Loucy (cell line): ENCODE measurements at regions not wholly inside any gene's neighbourhood (a gene's known extent, or its start where the extent isn't known, plus 50 kb on each side); places are given as distances from the start of the nearest gene placed in this dataset.

Experiments
- H2AFZ ChIP-seq: fragments of 200-600 bp; sonication (generic); 2 replicates; pipeline ENCODE4 v1.6.0; 2016; ENCODE audit warnings: antibody characterized with exemption, mild to moderate bottlenecking, low read length, moderate library complexity
- H3F3A ChIP-seq: fragments of 200-600 bp; 2 replicates; pipeline ENCODE4 v1.6.0; 2016; ENCODE audit warnings: antibody characterized with exemption, low read depth, mild to moderate bottlenecking
- H3K27me3 ChIP-seq: fragments of 200-600 bp; sonication (generic); 2 replicates; pipeline ENCODE4 v1.6.1; 2014; ENCODE audit warnings: low read length, mild to moderate bottlenecking; ENCODE audit not compliant: insufficient read depth, poor library complexity, severe bottlenecking
- H3K36me3 ChIP-seq: fragments of 200-600 bp; sonication (generic); 2 replicates; pipeline ENCODE4 v1.6.1; 2016; ENCODE audit warnings: low read length; ENCODE audit not compliant: insufficient read depth
- H3K4me1 ChIP-seq: fragments of 200-600 bp; sonication (generic); 2 replicates; pipeline ENCODE4 v1.5.1; 2014; ENCODE audit warnings: low read length, mild to moderate bottlenecking; ENCODE audit not compliant: insufficient read depth, poor library complexity, severe bottlenecking
- H3K4me2 ChIP-seq: fragments of 200-600 bp; sonication (generic); 2 replicates; pipeline ENCODE4 v1.6.0; 2014; ENCODE audit warnings: antibody characterized with exemption, low read length, low read depth, mild to moderate bottlenecking; ENCODE audit not compliant: poor library complexity, severe bottlenecking
- H3K4me3 ChIP-seq: fragments of 200-600 bp; sonication (generic); 2 replicates; pipeline ENCODE4 v1.5.1; 2014; ENCODE audit warnings: low read length, mild to moderate bottlenecking, mixed read lengths; ENCODE audit not compliant: poor library complexity, severe bottlenecking
- H3K79me2 ChIP-seq: fragments of 200-600 bp; sonication (generic); 2 replicates; pipeline ENCODE4 v1.6.1; 2014; ENCODE audit warnings: low read length; ENCODE audit not compliant: insufficient read depth
- H3K9ac ChIP-seq: fragments of 200-600 bp; sonication (generic); 2 replicates; pipeline ENCODE4 v1.6.0; 2014; ENCODE audit warnings: mild to moderate bottlenecking, low read depth, low read length, moderate library complexity; ENCODE audit not compliant: poor library complexity, severe bottlenecking
- H3K9me2 ChIP-seq: fragments of 200-600 bp; sonication (generic); replicated peaks from 2 replicates; pipeline ENCODE4 v1.6.1; 2016; ENCODE audit warnings: low read depth, low read length, mixed read lengths
- H3K9me3 ChIP-seq: fragments of 200-600 bp; sonication (generic); 2 replicates; pipeline ENCODE4 v1.6.1; 2014; ENCODE audit warnings: mild to moderate bottlenecking, antibody characterized with exemption, low read length, low read depth; ENCODE audit not compliant: insufficient read depth
- H4K20me1 ChIP-seq: fragments of 200-600 bp; sonication (generic); 2 replicates; pipeline ENCODE4 v1.6.0; 2014; ENCODE audit warnings: antibody characterized with exemption, low read length, mild to moderate bottlenecking; ENCODE audit not compliant: insufficient read depth, poor library complexity, severe bottlenecking
- EZH2phosphoT487 ChIP-seq: fragments of 200-600 bp; IDR thresholded peaks from 2 replicates; pipeline ENCODE4 v1.6.1; 2018; ENCODE audit warnings: antibody characterized with exemption, mild to moderate bottlenecking, moderate library complexity, borderline replicate concordance
- TF ChIP-seq, protein P1 (sequence below): fragments of 200-600 bp; sonication (generic); conservative IDR thresholded peaks from 2 replicates; pipeline ENCODE4 v1.5.1; 2014; ENCODE audit warnings: mild to moderate bottlenecking, antibody characterized with exemption, low read length

DNA sequence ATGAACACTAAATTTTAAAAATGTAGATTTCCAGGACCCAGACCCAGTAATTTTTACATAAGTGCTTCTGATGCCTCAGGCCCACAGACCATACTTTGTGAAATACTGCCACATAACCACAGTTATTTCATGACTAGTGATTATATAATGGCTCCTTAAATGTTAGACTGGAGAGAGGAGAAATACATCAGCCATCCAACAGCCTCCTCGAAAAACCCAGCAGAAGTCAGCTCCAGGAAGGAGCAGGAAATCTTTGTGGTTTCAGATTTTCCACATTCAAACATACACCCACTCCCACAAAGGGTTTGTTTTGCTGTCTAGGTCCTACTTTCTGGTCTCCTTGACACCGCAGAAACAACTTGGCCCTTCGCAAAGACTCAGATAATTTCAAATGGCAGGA is 455.2 kb downstream of the DTWD2 start:
- H2AFZ ChIP-seq: no peak overlapping the region
- no peak overlapping the region for H3K4me3 ChIP-seq
- TF ChIP-seq, protein P1, sequence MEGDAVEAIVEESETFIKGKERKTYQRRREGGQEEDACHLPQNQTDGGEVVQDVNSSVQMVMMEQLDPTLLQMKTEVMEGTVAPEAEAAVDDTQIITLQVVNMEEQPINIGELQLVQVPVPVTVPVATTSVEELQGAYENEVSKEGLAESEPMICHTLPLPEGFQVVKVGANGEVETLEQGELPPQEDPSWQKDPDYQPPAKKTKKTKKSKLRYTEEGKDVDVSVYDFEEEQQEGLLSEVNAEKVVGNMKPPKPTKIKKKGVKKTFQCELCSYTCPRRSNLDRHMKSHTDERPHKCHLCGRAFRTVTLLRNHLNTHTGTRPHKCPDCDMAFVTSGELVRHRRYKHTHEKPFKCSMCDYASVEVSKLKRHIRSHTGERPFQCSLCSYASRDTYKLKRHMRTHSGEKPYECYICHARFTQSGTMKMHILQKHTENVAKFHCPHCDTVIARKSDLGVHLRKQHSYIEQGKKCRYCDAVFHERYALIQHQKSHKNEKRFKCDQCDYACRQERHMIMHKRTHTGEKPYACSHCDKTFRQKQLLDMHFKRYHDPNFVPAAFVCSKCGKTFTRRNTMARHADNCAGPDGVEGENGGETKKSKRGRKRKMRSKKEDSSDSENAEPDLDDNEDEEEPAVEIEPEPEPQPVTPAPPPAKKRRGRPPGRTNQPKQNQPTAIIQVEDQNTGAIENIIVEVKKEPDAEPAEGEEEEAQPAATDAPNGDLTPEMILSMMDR: no peak
- TF ChIP-seq EZH2phosphoT487: no peak
- H3K4me2 ChIP-seq: no peak overlapping the region
- no peaks in the 10 kb centered on the region for H3K9me3 ChIP-seq
- no peaks in the 10 kb centered on the region for H3K79me2 ChIP-seq
- no peaks in the 10 kb centered on the region for H3K36me3 ChIP-seq
- no peaks in the 10 kb centered on the region for H4K20me1 ChIP-seq
- no peaks in the 10 kb centered on the region for H3K9me2 ChIP-seq
- no peaks in the 10 kb centered on the region for H3K4me1 ChIP-seq
- no peak overlapping the region for H3K9ac ChIP-seq
- H3F3A ChIP-seq: no peaks in the 10 kb centered on the region
- no peaks in the 10 kb centered on the region for H3K27me3 ChIP-seq

DNA sequence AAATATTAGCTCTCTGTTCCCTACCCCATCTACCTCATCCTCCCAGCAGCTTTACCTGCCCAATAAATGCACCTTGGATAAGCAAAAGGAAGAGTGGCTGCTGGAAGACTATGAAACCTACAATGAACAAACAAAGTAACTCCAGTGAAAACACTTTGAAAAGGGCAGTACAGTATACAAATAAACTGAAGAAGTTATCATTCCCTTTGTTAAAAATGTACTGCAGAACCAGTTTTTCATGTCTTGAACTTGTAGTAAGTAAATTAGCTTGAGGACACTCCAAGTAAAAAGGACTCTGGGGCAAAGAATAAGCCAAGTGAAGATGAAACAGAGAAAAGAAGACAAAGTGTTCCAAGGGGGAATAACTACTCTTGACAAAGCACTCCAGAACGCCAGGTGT is 457.1 kb downstream of the DTWD2 start:
- no peak overlapping the region for H2AFZ ChIP-seq
- no peak overlapping the region for H3K4me2 ChIP-seq

DNA sequence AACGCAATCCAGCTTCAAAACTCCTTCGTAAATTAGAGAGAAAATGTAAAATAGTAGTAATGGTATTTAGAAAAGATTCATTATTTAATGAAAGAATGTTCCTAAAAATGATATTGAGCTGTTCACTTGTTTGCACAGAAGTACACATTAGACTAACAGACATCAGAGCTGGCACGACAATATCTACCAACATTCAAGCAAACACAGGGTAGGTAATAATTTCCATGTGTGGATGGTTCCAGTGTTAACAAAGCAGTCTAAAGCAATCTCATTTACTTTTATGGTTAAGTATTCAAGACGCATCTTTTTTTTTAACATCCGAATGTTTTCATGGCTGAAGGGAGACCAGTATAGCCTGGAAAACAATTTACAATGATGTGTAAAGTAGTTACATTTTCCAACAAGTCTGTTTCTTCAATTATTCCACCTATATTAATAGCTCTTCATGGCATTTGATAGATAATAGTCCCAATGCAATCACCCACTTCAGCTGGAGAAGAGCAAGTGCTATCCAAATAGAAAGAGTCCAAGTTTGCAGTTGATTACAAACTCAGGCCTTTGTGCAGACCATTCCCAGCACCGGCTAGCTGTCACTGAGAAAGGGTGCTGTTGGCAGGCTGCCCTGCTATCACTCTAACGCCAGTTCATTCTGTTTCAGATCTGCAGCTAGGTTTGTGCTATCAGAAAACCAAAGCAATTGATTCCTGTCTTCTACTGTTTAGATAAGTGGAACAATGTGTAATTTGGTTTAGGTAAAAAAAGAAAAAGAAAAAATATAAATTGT is 458.8 kb downstream of the DTWD2 start:
- no peak for TF ChIP-seq EZH2phosphoT487
- TF ChIP-seq, protein P1: no peak
- Histone ChIP-seq H3K27me3 (no peaks in the 10 kb centered on the region), H3K9ac (no peak overlapping the region), H3K9me2 (no peaks in the 10 kb centered on the region), H3F3A (no peaks in the 10 kb centered on the region), H2AFZ (no peak overlapping the region), H3K9me3 (no peaks in the 10 kb centered on the region), H3K4me1 (no peaks in the 10 kb centered on the region), H4K20me1 (no peaks in the 10 kb centered on the region), H3K36me3 (no peaks in the 10 kb centered on the region), H3K4me3 (no peak overlapping the region), H3K4me2 (no peak overlapping the region), H3K79me2 (no peaks in the 10 kb centered on the region)

More for the DNA sequence above, 457.1 kb downstream of the DTWD2 start:
- no peaks in the 10 kb centered on the region for H3K79me2 ChIP-seq
- no peaks in the 10 kb centered on the region for H3K36me3 ChIP-seq
- no peak overlapping the region for H3K4me3 ChIP-seq
- no peaks in the 10 kb centered on the region for H3K9me2 ChIP-seq
- no peak overlapping the region for H3K9ac ChIP-seq
- H3K27me3 ChIP-seq: no peaks in the 10 kb centered on the region
- H4K20me1 ChIP-seq: no peaks in the 10 kb centered on the region
- TF ChIP-seq, protein P1: no peak
- TF ChIP-seq EZH2phosphoT487: no peak
- H3F3A ChIP-seq: no peaks in the 10 kb centered on the region
- H3K9me3 ChIP-seq: no peaks in the 10 kb centered on the region
- no peaks in the 10 kb centered on the region for H3K4me1 ChIP-seq
